K562 (cell line): ENCODE measurements at regions not wholly inside any gene's neighbourhood (a gene's known extent, or its start where the extent isn't known, plus 50 kb on each side); places are given as distances from the start of the nearest gene placed in this dataset.

Source experiments
- CHD2 ChIP-seq: IDR thresholded peaks from 2 replicates; pipeline ENCODE4 v1.6.1; 2011; ENCODE audit warnings: low read depth, low read length
- CREM ChIP-seq: IDR thresholded peaks from 2 replicates; pipeline ENCODE4 v1.6.1; 2014; ENCODE audit warnings: antibody characterized with exemption, low read depth
- CXXC5 ChIP-seq: fragments of 250-450 bp; sonication (Bioruptor Pico); IDR thresholded peaks from 2 replicates; pipeline ENCODE4 v1.8.0; 2022; ENCODE audit warnings: inconsistent platforms, mild to moderate bottlenecking, moderate library complexity
- ESRRA ChIP-seq: fragments of 450-650 bp; IDR thresholded peaks from 2 replicates; pipeline ENCODE4 v1.6.1; 2014; ENCODE audit warnings: low read depth, mild to moderate bottlenecking, moderate library complexity, borderline replicate concordance
- EWSR1 ChIP-seq: fragments of 450-650 bp; IDR thresholded peaks from 2 replicates; pipeline ENCODE4 v1.6.1; 2018; ENCODE audit warnings: borderline replicate concordance, mild to moderate bottlenecking, low read depth, moderate library complexity; ENCODE audit not compliant: partially characterized antibody
- KLF6 ChIP-seq: fragments of 250-450 bp; sonication (Bioruptor Pico); IDR thresholded peaks from 2 replicates; pipeline ENCODE4 v1.4.0; 2020; ENCODE audit warnings: mild to moderate bottlenecking, moderate library complexity, borderline replicate concordance
- NCOA6 ChIP-seq: fragments of 450-650 bp; IDR thresholded peaks from 2 replicates; pipeline ENCODE4 v1.6.1; 2017; ENCODE audit warnings: mild to moderate bottlenecking
- NEUROD1 ChIP-seq: fragments of 150-350 bp; IDR thresholded peaks from 2 replicates; pipeline ENCODE4 v1.6.1; 2014; ENCODE audit warnings: borderline replicate concordance, low read length, low read depth; ENCODE audit not compliant: partially characterized antibody
- NFE2 ChIP-seq: IDR thresholded peaks from 2 replicates; pipeline ENCODE4 v1.6.1; 2014; ENCODE audit warnings: antibody characterized with exemption, low read depth
- NFYB ChIP-seq: IDR thresholded peaks from 2 replicates; pipeline ENCODE4 v1.6.1; 2011; ENCODE audit warnings: mild to moderate bottlenecking, moderate library complexity; ENCODE audit not compliant: insufficient read length; ENCODE audit errors: extremely low read depth
- PCBP2 ChIP-seq: fragments of 200-400 bp; formaldehyde crosslinking; IDR thresholded peaks from 2 replicates; pipeline ENCODE4 v1.6.1; 2018; ENCODE audit warnings: low read length, low read depth, mild to moderate bottlenecking, moderate library complexity; ENCODE audit not compliant: poor library complexity, severe bottlenecking
- POU5F1 ChIP-seq: fragments of 150-350 bp; IDR thresholded peaks from 2 replicates; pipeline ENCODE4 v1.6.1; 2014; ENCODE audit warnings: borderline replicate concordance, low read length, low read depth, mild to moderate bottlenecking; ENCODE audit not compliant: partially characterized antibody
- RBM25 ChIP-seq: fragments of 200-400 bp; formaldehyde crosslinking; IDR thresholded peaks from 2 replicates; pipeline ENCODE4 v1.6.1; 2018; ENCODE audit warnings: low read length, low read depth, moderate library complexity; ENCODE audit not compliant: severe bottlenecking
- SIN3A ChIP-seq, 2 experiments: fragments of 150-350 bp in 1 of 2; IDR thresholded peaks; 2 replicates each; pipeline ENCODE4 v1.6.1; 2011 to 2016; ENCODE audit warnings: borderline replicate concordance in 2 of 2, low read depth in 2 of 2, low read length in 2 of 2, mild to moderate bottlenecking in 2 of 2, moderate library complexity in 2 of 2; ENCODE audit not compliant: control insufficient read depth in 1 of 2
- SREBF1 ChIP-seq: fragments of 150-350 bp; IDR thresholded peaks from 2 replicates; pipeline ENCODE4 v1.6.1; 2014; ENCODE audit warnings: antibody characterized with exemption, low read depth, low read length, borderline replicate concordance
- ZNF316 ChIP-seq: fragments of 450-650 bp; IDR thresholded peaks from 2 replicates; pipeline ENCODE4 v1.6.1; 2016
- TF ChIP-seq, protein P1 (sequence below), 3 experiments: IDR thresholded peaks in 2 of 3; conservative IDR thresholded peaks in 1 of 3; 2 replicates each; pipeline ENCODE4 v1.5.1; 2011 to 2012; ENCODE audit warnings: low read length in 3 of 3, mild to moderate bottlenecking in 3 of 3, control low read depth in 2 of 3, improper control_type of control experiment in 1 of 3, inconsistent platforms in 1 of 3, low read depth in 1 of 3, mixed read lengths in 1 of 3, moderate library complexity in 1 of 3; ENCODE audit not compliant: insufficient read depth in 2 of 3
- TF ChIP-seq, protein P2 (sequence below), 2 experiments: fragments of 450-650 bp in 1 of 2; sonication (generic) in 1 of 2; formaldehyde crosslinking; conservative IDR thresholded peaks; 2 replicates each; pipeline versions ENCODE4 v1.4.0 to v1.8.1; 2020 to 2022; ENCODE audit warnings: mild to moderate bottlenecking in 1 of 2, missing genetic modification reagents in 1 of 2
- TF ChIP-seq, protein P3 (sequence below): sonication (generic); formaldehyde crosslinking; IDR thresholded peaks from 2 replicates; pipeline ENCODE4 v1.8.1; 2023; ENCODE audit warnings: mild to moderate bottlenecking, missing genetic modification reagents

DNA sequence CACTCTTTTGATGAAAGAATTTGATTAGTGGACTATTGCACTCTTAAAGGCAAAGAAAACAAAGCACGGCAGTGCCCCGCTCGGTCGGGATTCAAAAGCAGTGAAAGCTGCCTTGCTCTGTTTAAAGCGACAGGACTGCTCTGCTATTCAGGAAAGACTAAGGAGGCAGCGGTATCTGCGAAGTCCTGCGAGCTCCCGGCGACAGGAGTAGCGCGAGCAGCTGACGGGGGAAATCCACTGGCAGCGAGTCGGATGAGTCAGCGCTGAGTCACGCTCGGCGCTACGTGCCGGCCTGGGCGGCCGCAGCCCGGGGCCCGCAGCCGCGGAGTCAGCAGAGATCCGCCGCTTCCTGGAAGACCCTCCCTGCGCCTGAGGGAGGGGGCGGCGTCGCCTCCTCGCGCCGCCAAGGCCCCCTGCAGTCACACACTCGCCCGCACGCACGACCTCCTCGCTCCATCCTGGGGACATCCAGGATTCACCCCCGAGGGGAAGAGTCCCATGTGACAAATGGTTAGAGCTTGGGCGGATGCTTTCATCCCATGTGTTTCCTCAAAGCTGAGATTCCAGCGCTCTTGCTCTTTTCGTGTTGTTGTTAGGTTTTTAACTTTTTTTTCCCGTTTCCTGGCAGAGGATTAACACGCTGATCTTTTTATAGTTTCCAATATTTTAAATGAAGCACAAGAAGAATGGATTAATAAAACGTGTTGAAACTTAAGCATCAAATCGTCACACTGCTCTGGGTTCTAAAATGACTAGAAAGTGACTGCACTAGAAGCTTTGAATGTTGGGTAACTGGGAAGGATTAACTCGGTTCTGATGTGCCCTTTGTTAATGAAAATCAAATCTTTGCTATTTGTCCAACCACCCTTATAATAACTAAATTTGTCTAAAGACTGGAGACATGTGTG lies 102.5 kb downstream of the ARRDC3 start (continued):
- TF ChIP-seq, protein P1, sequence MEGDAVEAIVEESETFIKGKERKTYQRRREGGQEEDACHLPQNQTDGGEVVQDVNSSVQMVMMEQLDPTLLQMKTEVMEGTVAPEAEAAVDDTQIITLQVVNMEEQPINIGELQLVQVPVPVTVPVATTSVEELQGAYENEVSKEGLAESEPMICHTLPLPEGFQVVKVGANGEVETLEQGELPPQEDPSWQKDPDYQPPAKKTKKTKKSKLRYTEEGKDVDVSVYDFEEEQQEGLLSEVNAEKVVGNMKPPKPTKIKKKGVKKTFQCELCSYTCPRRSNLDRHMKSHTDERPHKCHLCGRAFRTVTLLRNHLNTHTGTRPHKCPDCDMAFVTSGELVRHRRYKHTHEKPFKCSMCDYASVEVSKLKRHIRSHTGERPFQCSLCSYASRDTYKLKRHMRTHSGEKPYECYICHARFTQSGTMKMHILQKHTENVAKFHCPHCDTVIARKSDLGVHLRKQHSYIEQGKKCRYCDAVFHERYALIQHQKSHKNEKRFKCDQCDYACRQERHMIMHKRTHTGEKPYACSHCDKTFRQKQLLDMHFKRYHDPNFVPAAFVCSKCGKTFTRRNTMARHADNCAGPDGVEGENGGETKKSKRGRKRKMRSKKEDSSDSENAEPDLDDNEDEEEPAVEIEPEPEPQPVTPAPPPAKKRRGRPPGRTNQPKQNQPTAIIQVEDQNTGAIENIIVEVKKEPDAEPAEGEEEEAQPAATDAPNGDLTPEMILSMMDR (IDR thresholded peaks at IDR 0.05 in 2 of 3, conservative IDR thresholded peaks at IDR 0.05 in 1 of 3; ENCODE audit: insufficient read depth in 2 of 3, low read depth in 1 of 3, low read length in 3 of 3), result peak in 1 of 3 experiments; percentile 20; a peak in 2 of 6 replicates
- TF ChIP-seq SIN3A (IDR thresholded peaks at IDR 0.05; ENCODE audit: borderline replicate concordance in 2 of 2, control insufficient read depth in 1 of 2, low read depth in 2 of 2, low read length in 2 of 2) (peak; percentile 84 to 94; a peak in 3 of 4 replicates), ZNF316 (peak; percentile 97), POU5F1 (no peak), EWSR1 (no peak), NFYB (no peak), CREM (peak; percentile 76), NFE2 (peak; percentile 96), CHD2 (peak; percentile 77; the same call in 1 of the 2 replicates), PCBP2 (no peak), ESRRA (peak; percentile 34; the same call in 1 of the 2 replicates), KLF6 (CRISPR knock-in tag) (0 out of 2 replicates have a peak, but pooled peaks have one; percentile 17), CXXC5 (CRISPR knock-in tag) (peak; percentile 97), NCOA6 (no peak), RBM25 (no peak), NEUROD1 (peak; percentile 92), SREBF1 (0 out of 2 replicates have a peak, but pooled peaks have one; percentile 47)
- TF ChIP-seq, protein P2, sequence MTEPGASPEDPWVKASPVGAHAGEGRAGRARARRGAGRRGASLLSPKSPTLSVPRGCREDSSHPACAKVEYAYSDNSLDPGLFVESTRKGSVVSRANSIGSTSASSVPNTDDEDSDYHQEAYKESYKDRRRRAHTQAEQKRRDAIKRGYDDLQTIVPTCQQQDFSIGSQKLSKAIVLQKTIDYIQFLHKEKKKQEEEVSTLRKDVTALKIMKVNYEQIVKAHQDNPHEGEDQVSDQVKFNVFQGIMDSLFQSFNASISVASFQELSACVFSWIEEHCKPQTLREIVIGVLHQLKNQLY (CRISPR knock-in tag; conservative IDR thresholded peaks at IDR 0.05), result 0 out of 4 replicates have a peak, but pooled peaks of 1 of the 2 experiments have one; percentile 42
- TF ChIP-seq, protein P3, sequence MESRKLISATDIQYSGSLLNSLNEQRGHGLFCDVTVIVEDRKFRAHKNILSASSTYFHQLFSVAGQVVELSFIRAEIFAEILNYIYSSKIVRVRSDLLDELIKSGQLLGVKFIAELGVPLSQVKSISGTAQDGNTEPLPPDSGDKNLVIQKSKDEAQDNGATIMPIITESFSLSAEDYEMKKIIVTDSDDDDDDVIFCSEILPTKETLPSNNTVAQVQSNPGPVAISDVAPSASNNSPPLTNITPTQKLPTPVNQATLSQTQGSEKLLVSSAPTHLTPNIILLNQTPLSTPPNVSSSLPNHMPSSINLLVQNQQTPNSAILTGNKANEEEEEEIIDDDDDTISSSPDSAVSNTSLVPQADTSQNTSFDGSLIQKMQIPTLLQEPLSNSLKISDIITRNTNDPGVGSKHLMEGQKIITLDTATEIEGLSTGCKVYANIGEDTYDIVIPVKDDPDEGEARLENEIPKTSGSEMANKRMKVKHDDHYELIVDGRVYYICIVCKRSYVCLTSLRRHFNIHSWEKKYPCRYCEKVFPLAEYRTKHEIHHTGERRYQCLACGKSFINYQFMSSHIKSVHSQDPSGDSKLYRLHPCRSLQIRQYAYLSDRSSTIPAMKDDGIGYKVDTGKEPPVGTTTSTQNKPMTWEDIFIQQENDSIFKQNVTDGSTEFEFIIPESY (CRISPR knock-in tag), result 0 out of 2 replicates have a peak, but pooled peaks have one; percentile 27
